ENCODE measurements at regions not wholly inside any gene's neighbourhood (a gene's known extent, or its start where the extent isn't known, plus 50 kb on each side); places are given as distances from the start of the nearest gene placed in this dataset.

DNA sequence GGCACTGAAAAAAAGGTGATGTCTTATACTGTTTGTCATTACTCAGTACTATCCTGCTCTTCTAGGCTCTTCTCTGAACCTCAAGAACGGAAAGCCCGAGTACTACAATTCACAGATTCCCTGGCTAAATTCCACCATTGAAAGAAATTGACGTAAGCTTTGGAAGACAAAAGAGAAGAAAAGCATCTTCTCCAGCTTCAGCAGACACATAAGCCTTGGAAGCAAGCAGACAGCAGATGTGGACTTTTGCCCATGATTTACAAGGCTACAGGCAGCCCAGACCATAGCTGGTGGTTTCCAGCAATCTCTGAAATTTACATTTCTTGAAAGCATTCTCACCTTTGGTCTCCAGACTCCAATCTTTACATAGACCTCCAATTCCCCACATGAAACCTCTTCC, 289.0 kb downstream of the C1D start:
- Histone ChIP-seq H2BK12ac (ENCODE audit: low read length) (no peak overlapping the region), H4K8ac (ENCODE audit: low read depth, low read length) (no peak overlapping the region), H3K23ac (ENCODE audit: low read depth, low read length, poor library complexity) (no peak overlapping the region), H3K14ac (ENCODE audit: low read length) (no peak overlapping the region), H3K79me1 (ENCODE audit: low read depth, low read length) (no peaks in the 10 kb centered on the region), H2BK15ac (ENCODE audit: low read length) (no peak overlapping the region), H4K91ac (ENCODE audit: low read depth, low read length, poor library complexity) (no peak overlapping the region), H3K4me1 (ENCODE audit: control insufficient read depth in 2 of 2, insufficient read depth in 1 of 2, low read depth in 1 of 2, low read length in 2 of 2) (peaks cover 0 to 1% of the 10 kb centered on the region in 2 donors), H3K9ac (ENCODE audit: low read depth, low read length, poor library complexity) (no peak overlapping the region), H2AFZ (ENCODE audit: low read length) (no peak overlapping the region), H3K4me3 (ENCODE audit: low read length in 2 of 2) (no peak overlapping the region), H3K4ac (ENCODE audit: low read length) (no peak overlapping the region), H3K36me3 (replicated peaks in 1 of 2; ENCODE audit: control insufficient read depth in 2 of 2, insufficient read depth in 2 of 2, low read length in 2 of 2) (no peaks in the 10 kb centered on the region), H3K27ac (replicated peaks; ENCODE audit: low read length) (no peak overlapping the region), H3K9me3 (replicated peaks in 1 of 2; ENCODE audit: control insufficient read depth in 2 of 2, insufficient read depth in 1 of 2, low read depth in 1 of 2, low read length in 2 of 2) (no peaks in the 10 kb centered on the region), H2BK120ac (ENCODE audit: low read depth, low read length) (no peak overlapping the region), H3K18ac (ENCODE audit: low read length) (no peak overlapping the region), H3K27me3 (ENCODE audit: control insufficient read depth in 3 of 3, insufficient read depth in 3 of 3, low read depth in 1 of 3, low read length in 3 of 3) (no peaks in the 10 kb centered on the region), H3K4me2 (ENCODE audit: insufficient read depth, low read length, poor library complexity, severe bottlenecking) (no peak overlapping the region), H2AK5ac (ENCODE audit: low read depth, low read length) (no peak overlapping the region), H2BK5ac (ENCODE audit: low read length) (no peak overlapping the region)
- WGBS, 2 donors (ENCODE audit: extremely low coverage in 2 of 2, insufficient read length in 2 of 2, insufficient replicate concordance in 1 of 2) = no CpG with 5 or more reads among the region's 3 CpGs
- DNase-seq (ENCODE audit: low spot score) = no peak

DNA sequence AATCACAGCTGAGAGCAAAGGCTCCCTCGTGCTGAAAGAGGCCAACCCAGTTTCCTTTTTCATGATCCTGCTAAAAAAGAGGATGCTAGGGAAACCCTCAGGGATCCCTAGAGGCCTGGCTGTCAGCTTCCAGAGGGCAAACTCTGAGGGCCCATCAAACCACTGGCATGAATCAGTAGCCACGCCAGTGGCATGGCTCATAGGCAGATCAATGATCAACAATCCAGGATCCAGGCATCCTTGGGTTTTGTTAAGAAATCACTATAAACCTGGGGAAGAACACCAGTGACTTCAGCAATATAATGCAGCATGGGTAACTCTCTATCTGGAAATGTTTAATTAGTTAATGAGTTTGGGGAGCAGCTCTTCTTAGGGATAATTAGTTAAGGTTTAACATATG, 286.5 kb downstream of the C1D start:
- no CpG with 5 or more reads among the region's 2 CpGs for WGBS, 2 donors (ENCODE audit: extremely low coverage in 2 of 2, insufficient read length in 2 of 2, insufficient replicate concordance in 1 of 2)
- Histone ChIP-seq H4K91ac (ENCODE audit: low read depth, low read length, poor library complexity) (no peak overlapping the region), H3K27ac (replicated peaks; ENCODE audit: low read length) (no peak overlapping the region), H3K14ac (ENCODE audit: low read length) (no peak overlapping the region), H2AFZ (ENCODE audit: low read length) (no peak overlapping the region), H3K9me3 (replicated peaks in 1 of 2; ENCODE audit: control insufficient read depth in 2 of 2, insufficient read depth in 1 of 2, low read depth in 1 of 2, low read length in 2 of 2) (no peaks in the 10 kb centered on the region), H2BK12ac (ENCODE audit: low read length) (no peak overlapping the region), H3K4me1 (ENCODE audit: control insufficient read depth in 2 of 2, insufficient read depth in 1 of 2, low read depth in 1 of 2, low read length in 2 of 2) (peaks cover 0 to 1% of the 10 kb centered on the region in 2 donors), H3K18ac (ENCODE audit: low read length) (no peak overlapping the region), H3K23ac (ENCODE audit: low read depth, low read length, poor library complexity) (no peak overlapping the region), H2BK5ac (ENCODE audit: low read length) (no peak overlapping the region), H3K9ac (ENCODE audit: low read depth, low read length, poor library complexity) (no peak overlapping the region), H3K4me3 (ENCODE audit: low read length in 2 of 2) (no peak overlapping the region), H3K36me3 (replicated peaks in 1 of 2; ENCODE audit: control insufficient read depth in 2 of 2, insufficient read depth in 2 of 2, low read length in 2 of 2) (no peaks in the 10 kb centered on the region), H2BK15ac (ENCODE audit: low read length) (no peak overlapping the region), H2BK120ac (ENCODE audit: low read depth, low read length) (no peak overlapping the region), H3K4ac (ENCODE audit: low read length) (no peak overlapping the region), H3K4me2 (ENCODE audit: insufficient read depth, low read length, poor library complexity, severe bottlenecking) (no peak overlapping the region), H2AK5ac (ENCODE audit: low read depth, low read length) (no peak overlapping the region), H3K79me1 (ENCODE audit: low read depth, low read length) (no peaks in the 10 kb centered on the region), H3K27me3 (ENCODE audit: control insufficient read depth in 3 of 3, insufficient read depth in 3 of 3, low read depth in 1 of 3, low read length in 3 of 3) (no peaks in the 10 kb centered on the region), H4K8ac (ENCODE audit: low read depth, low read length) (no peak overlapping the region)
- DNase-seq (ENCODE audit: low spot score) = no peak

DNA sequence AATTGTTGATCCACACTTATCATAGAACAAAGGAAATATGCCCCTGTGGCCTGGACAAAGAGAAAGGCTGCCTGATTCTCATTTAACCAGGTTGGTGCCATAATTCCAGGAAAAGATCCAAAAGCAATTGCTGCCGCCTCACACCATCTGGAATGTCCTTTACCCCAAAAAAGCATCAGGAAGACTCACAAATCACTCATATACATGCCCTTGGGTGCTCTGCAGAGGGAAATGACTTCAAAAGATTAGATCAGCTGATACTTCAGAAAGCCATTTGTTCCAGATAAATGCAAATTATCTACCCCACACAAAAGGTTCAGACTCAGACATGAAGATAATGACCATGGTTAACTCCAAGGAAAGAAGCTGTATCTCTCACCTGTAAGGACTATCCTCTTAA, 285.8 kb downstream of the C1D start:
- Histone ChIP-seq H3K27ac (replicated peaks; ENCODE audit: low read length) (no peak overlapping the region), H3K9me3 (replicated peaks in 1 of 2; ENCODE audit: control insufficient read depth in 2 of 2, insufficient read depth in 1 of 2, low read depth in 1 of 2, low read length in 2 of 2) (no peaks in the 10 kb centered on the region), H3K4me3 (ENCODE audit: low read length in 2 of 2) (no peak overlapping the region), H4K91ac (ENCODE audit: low read depth, low read length, poor library complexity) (no peak overlapping the region), H3K4ac (ENCODE audit: low read length) (no peak overlapping the region), H3K27me3 (ENCODE audit: control insufficient read depth in 3 of 3, insufficient read depth in 3 of 3, low read depth in 1 of 3, low read length in 3 of 3) (no peaks in the 10 kb centered on the region), H2BK12ac (ENCODE audit: low read length) (no peak overlapping the region), H2BK15ac (ENCODE audit: low read length) (no peak overlapping the region), H3K14ac (ENCODE audit: low read length) (no peak overlapping the region), H2AFZ (ENCODE audit: low read length) (no peak overlapping the region), H2BK5ac (ENCODE audit: low read length) (no peak overlapping the region), H3K4me1 (ENCODE audit: control insufficient read depth in 2 of 2, insufficient read depth in 1 of 2, low read depth in 1 of 2, low read length in 2 of 2) (peaks cover 0 to 1% of the 10 kb centered on the region in 2 donors), H2AK5ac (ENCODE audit: low read depth, low read length) (no peak overlapping the region), H2BK120ac (ENCODE audit: low read depth, low read length) (no peak overlapping the region), H3K4me2 (ENCODE audit: insufficient read depth, low read length, poor library complexity, severe bottlenecking) (no peak overlapping the region), H3K9ac (ENCODE audit: low read depth, low read length, poor library complexity) (no peak overlapping the region), H4K8ac (ENCODE audit: low read depth, low read length) (no peak overlapping the region), H3K23ac (ENCODE audit: low read depth, low read length, poor library complexity) (no peak overlapping the region), H3K18ac (ENCODE audit: low read length) (no peak overlapping the region), H3K79me1 (ENCODE audit: low read depth, low read length) (no peaks in the 10 kb centered on the region), H3K36me3 (replicated peaks in 1 of 2; ENCODE audit: control insufficient read depth in 2 of 2, insufficient read depth in 2 of 2, low read length in 2 of 2) (no peaks in the 10 kb centered on the region)
- WGBS, 2 donors (ENCODE audit: extremely low coverage in 2 of 2, insufficient read length in 2 of 2, insufficient replicate concordance in 1 of 2) = no CpG with 5 or more reads among the region's 1 CpG
- DNase-seq (ENCODE audit: low spot score) = no peak

DNA sequence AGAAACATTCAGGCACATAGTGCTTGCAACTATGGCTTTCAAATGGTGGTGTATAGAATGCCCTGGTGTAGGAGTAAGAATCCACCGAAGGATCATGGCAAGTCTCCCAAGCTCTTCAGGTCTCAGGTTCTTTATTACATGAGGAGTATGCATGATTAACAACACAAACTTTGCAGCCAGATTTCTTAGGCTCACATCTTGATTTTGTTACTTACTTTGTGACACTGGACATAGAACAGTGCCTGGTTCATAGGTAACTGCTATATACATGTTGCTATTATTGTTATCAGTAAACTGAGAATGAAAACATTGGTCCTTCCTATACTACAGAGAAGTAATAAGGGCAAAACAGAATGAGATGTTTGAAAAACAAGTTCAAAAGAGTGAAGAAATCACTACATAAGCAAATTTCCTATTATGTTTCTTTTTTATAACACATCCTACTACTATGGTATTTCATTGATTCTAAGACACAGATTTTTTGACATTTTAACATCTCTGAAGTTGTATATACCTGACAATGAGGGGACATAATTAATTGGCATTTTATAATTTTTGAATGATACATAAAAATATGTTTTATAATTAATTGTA, 284.9 kb downstream of the C1D start:
- Histone ChIP-seq H4K8ac (ENCODE audit: low read depth, low read length) (no peak overlapping the region), H3K14ac (ENCODE audit: low read length) (no peak overlapping the region), H3K4me1 (ENCODE audit: control insufficient read depth in 2 of 2, insufficient read depth in 1 of 2, low read depth in 1 of 2, low read length in 2 of 2) (peaks cover 0 to 1% of the 10 kb centered on the region in 2 donors), H2BK120ac (ENCODE audit: low read depth, low read length) (no peak overlapping the region), H3K4me3 (ENCODE audit: low read length in 2 of 2) (no peak overlapping the region), H3K4me2 (ENCODE audit: insufficient read depth, low read length, poor library complexity, severe bottlenecking) (no peak overlapping the region), H3K18ac (ENCODE audit: low read length) (no peak overlapping the region), H2BK12ac (ENCODE audit: low read length) (no peak overlapping the region), H2BK5ac (ENCODE audit: low read length) (no peak overlapping the region), H3K23ac (ENCODE audit: low read depth, low read length, poor library complexity) (no peak overlapping the region), H3K27me3 (ENCODE audit: control insufficient read depth in 3 of 3, insufficient read depth in 3 of 3, low read depth in 1 of 3, low read length in 3 of 3) (no peaks in the 10 kb centered on the region), H2AFZ (ENCODE audit: low read length) (no peak overlapping the region), H4K91ac (ENCODE audit: low read depth, low read length, poor library complexity) (no peak overlapping the region), H2BK15ac (ENCODE audit: low read length) (no peak overlapping the region), H3K79me1 (ENCODE audit: low read depth, low read length) (no peaks in the 10 kb centered on the region), H3K9me3 (replicated peaks in 1 of 2; ENCODE audit: control insufficient read depth in 2 of 2, insufficient read depth in 1 of 2, low read depth in 1 of 2, low read length in 2 of 2) (no peaks in the 10 kb centered on the region), H3K9ac (ENCODE audit: low read depth, low read length, poor library complexity) (no peak overlapping the region), H3K4ac (ENCODE audit: low read length) (no peak overlapping the region), H3K27ac (replicated peaks; ENCODE audit: low read length) (no peak overlapping the region), H2AK5ac (ENCODE audit: low read depth, low read length) (no peak overlapping the region), H3K36me3 (replicated peaks in 1 of 2; ENCODE audit: control insufficient read depth in 2 of 2, insufficient read depth in 2 of 2, low read length in 2 of 2) (no peaks in the 10 kb centered on the region)
- WGBS, 2 donors (ENCODE audit: extremely low coverage in 2 of 2, insufficient read length in 2 of 2, insufficient replicate concordance in 1 of 2) = no CpG with 5 or more reads among the region's 1 CpG
- DNase-seq (ENCODE audit: low spot score) = no peak
